AG09319 (cell line): ENCODE measurements at regions not wholly inside any gene's neighbourhood (a gene's known extent, or its start where the extent isn't known, plus 50 kb on each side); places are given as distances from the start of the nearest gene placed in this dataset.

Experiments
- DNase-seq: peaks from one replicate; pipeline ENCODE4 v3.0.0-alpha.2; 2010; ENCODE audit warnings: low read depth; ENCODE audit errors: extremely low read depth
- TF ChIP-seq, protein P1 (sequence below): IDR thresholded peaks from 2 replicates; pipeline ENCODE4 v1.5.1; 2011; ENCODE audit warnings: low read depth, mild to moderate bottlenecking, inconsistent platforms, low read length, moderate library complexity

DNA sequence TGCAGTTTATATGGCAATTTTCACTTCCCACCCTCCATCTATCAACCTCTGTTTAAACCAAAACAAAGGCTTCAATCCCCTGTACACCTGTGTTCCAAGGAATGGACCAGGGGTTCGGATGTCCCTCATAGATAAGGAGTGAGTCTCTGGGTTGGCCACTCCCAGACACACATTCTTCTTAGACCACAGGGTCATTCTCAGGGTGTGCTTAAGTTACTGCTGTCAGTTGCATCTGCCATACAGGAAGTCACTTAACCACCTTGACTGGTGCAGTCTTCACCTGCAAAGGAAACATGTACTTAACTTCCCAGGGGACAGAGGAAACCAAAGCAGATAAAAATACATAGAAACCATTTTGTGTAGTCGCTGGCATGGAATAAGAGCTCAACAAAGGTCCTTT, 151.0 kb upstream of the NDUFV2 start:
- TF ChIP-seq, protein P1, sequence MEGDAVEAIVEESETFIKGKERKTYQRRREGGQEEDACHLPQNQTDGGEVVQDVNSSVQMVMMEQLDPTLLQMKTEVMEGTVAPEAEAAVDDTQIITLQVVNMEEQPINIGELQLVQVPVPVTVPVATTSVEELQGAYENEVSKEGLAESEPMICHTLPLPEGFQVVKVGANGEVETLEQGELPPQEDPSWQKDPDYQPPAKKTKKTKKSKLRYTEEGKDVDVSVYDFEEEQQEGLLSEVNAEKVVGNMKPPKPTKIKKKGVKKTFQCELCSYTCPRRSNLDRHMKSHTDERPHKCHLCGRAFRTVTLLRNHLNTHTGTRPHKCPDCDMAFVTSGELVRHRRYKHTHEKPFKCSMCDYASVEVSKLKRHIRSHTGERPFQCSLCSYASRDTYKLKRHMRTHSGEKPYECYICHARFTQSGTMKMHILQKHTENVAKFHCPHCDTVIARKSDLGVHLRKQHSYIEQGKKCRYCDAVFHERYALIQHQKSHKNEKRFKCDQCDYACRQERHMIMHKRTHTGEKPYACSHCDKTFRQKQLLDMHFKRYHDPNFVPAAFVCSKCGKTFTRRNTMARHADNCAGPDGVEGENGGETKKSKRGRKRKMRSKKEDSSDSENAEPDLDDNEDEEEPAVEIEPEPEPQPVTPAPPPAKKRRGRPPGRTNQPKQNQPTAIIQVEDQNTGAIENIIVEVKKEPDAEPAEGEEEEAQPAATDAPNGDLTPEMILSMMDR = no peak
- no peak for DNase-seq

DNA sequence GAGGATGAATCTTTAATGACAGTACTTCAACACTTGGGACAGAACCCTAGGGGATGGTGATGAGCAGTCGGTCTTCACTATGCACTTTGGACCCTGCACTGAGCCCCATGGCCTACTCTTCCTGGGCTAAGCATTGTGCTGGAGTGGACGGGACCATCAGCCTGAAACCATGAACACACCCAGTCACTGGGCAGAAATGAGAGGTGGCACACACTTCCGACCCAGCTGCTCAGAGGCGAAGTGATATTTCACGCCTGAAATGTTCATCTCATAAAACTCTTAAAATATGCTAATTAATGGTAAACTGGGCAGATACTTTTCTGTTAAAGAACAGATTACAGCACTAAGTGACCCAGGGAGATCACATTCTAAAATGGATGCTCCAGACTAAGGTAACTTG, 150.3 kb upstream of the NDUFV2 start:
- TF ChIP-seq, protein P1 = no peak

DNA sequence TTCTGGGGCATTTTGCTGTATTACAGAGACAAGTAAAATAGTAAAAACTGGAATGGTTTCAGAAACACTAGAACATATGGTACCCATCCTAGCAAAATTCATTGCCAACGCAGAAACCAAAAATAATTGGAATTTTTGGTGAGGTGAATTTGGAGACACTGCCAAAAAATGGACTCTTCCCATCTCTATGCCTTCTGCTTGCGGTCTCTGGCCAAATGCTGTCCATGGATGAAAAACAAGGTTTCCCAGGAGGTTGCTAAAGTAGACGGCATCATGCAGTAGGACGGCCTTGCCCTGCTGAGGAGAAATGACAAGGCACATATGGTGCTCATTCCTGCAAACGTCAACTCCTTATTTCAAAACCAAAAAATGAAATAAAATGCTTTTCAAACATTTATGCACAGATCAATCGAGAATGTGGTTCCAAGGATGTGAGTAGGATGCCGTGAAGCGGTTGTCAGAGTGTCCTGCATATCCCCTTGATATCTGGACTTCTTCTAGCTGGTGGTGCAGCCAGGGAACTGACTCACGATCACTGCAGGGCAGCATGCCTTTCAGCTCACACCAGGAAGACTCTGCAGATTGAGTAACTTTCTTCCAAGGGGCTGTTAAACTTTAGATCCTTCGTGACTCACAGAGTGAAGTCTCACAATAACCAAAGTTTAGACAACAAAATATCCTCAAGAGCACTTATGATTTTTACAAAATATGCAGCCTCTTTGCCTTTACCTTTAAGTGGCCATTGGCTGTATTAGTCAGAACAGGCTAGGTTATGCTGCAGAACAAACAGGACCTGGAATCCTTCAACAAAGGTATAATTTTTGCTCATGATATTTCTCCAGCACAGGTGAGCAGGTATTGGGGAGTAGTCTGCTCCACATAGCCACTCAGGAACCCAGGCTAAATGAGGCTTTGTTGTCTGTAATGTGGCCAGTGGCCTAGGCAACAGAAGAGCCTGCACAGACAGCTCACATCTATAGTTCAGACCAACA, 149.4 kb upstream of the NDUFV2 start:
- TF ChIP-seq, protein P1 = peak; percentile 42
- peak; percentile 79 for DNase-seq

More for the DNA sequence above, 150.3 kb upstream of the NDUFV2 start:
- DNase-seq = no peak

DNA sequence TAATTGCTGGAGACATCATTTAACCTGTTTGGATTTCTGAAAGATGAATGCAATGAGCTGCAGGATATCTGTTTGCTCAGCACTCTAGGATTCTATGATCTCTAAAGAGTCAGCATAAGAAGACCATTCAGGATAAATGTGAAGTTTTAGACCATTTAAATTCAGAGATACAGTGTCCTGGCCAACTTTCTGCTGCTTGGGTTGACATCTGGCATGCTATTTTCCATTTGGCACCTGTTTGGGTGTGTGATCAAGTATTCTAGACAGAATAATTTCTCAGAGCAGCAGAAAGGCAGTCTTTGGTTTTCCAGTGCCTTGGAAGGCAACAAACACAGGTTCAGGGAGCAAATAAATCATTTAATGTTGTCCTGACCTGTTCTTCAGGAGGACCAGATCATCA, 144.8 kb upstream of the NDUFV2 start:
- no peak for DNase-seq
- TF ChIP-seq, protein P1 = no peak

DNA sequence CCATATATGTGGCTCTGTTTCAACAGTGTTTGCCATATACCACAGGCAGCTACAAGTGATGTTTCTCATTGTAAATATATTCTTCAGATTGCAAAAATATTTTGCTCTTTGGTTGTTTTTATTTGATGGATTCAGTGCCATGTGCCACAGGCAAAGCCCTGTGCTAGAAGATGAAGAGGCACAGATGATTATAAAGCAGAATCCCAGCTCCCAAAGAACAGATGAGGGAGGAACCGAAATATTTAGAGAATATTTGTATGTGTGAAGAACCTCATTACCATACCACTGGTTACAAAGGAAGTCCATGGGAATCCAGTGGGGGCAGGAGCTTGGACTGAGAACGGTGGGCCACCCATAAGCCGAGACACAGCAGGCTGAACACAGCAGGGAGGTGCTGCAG, 143.8 kb upstream of the NDUFV2 start:
- TF ChIP-seq, protein P1 = no peak
- DNase-seq = no peak

DNA sequence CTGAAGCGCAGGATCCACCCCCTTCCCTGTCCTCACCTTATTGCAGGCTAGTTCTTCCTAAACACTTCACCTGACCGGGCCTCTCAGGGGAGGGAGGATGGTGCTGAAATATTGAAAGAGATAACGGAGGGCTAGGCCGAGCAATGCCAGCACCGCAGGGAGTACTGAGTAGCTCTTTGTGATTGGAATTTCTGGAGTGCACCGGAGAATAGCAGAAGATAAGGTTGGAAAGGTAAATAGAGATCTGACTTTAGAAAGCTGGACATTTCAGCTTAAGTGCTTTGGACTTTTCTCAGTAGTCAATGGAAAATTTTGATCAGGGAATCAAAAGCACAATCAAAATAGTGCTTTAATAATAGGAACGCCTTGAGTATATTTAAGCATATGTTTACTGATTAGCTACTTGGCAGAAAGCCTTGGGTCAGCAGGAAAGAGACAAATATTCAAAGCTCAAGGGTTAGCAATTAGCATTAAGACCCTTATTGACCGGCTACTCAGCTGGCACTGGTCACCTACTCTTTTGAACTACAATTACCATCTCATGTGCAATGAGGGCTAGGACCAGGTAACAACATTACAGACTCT, 142.9 kb upstream of the NDUFV2 start:
- TF ChIP-seq, protein P1 = no peak
- DNase-seq = no peak
